CD14-positive monocyte (primary cell): ENCODE measurements at regions not wholly inside any gene's neighbourhood (a gene's known extent, or its start where the extent isn't known, plus 50 kb on each side); places are given as distances from the start of the nearest gene placed in this dataset.

ENCODE experiments used
- DNase-seq, 3 donors: peaks; one replicate each; pipeline ENCODE4 v3.0.0-alpha.2; 2011 to 2022
- H2AFZ ChIP-seq: 2 replicates; pipeline ENCODE4 v1.6.0; 2012; ENCODE audit warnings: mild to moderate bottlenecking, low read depth, low read length, inconsistent platforms; ENCODE audit not compliant: insufficient read depth, poor library complexity, severe bottlenecking
- H3K27ac ChIP-seq, 2 donors: 1 replicate in 1 of 2; 2 replicates in 1 of 2; pipeline ENCODE4 v1.5.1; 2012 to 2013; ENCODE audit warnings: low read length in 2 of 2, control low read depth in 1 of 2, inconsistent platforms in 1 of 2, low read depth in 1 of 2, mild to moderate bottlenecking in 1 of 2
- H3K27me3 ChIP-seq, 2 donors: one replicate each; pipeline versions ENCODE4 v1.6.0 to v1.6.1; 2011 to 2013; ENCODE audit warnings: low read length in 2 of 2; ENCODE audit not compliant: control insufficient read depth in 2 of 2, insufficient read depth in 2 of 2
- H3K36me3 ChIP-seq, 2 donors: replicated peaks in 1 of 2; 1 replicate in 1 of 2; 2 replicates in 1 of 2; pipeline versions ENCODE4 v1.5.1 to v1.6.1; 2012 to 2013; ENCODE audit warnings: low read length in 2 of 2, control low read depth in 1 of 2, inconsistent platforms in 1 of 2, mild to moderate bottlenecking in 1 of 2; ENCODE audit not compliant: insufficient read depth in 2 of 2, control insufficient read depth in 1 of 2
- H3K4me1 ChIP-seq, 2 donors: 1 replicate in 1 of 2; 2 replicates in 1 of 2; pipeline versions ENCODE4 v1.5.1 to v1.6.1; 2012 to 2013; ENCODE audit warnings: low read length in 2 of 2, control low read depth in 1 of 2, inconsistent platforms in 1 of 2, mild to moderate bottlenecking in 1 of 2, moderate library complexity in 1 of 2; ENCODE audit not compliant: insufficient read depth in 2 of 2, control insufficient read depth in 1 of 2
- H3K4me2 ChIP-seq: replicated peaks from 2 replicates; pipeline ENCODE3; 2012; ENCODE audit warnings: low read length, moderate library complexity, mild to moderate bottlenecking; ENCODE audit not compliant: poor library complexity, severe bottlenecking; ENCODE audit errors: extremely low read depth
- H3K4me3 ChIP-seq, 3 experiments: fragments of 200-600 bp in 1 of 3; sonication (generic) in 1 of 3; replicated peaks in 1 of 3; 1 replicate in 2 of 3; 2 replicates in 1 of 3; pipeline ENCODE4 v1.5.1; 2011 to 2013; ENCODE audit warnings: low read length in 3 of 3, mild to moderate bottlenecking in 3 of 3, control low read depth in 2 of 3, low read depth in 2 of 3, inconsistent platforms in 1 of 3, moderate library complexity in 1 of 3
- H3K79me2 ChIP-seq: 2 replicates; pipeline ENCODE4 v1.6.0; 2012; ENCODE audit warnings: mild to moderate bottlenecking, control low read depth, inconsistent platforms, low read length, moderate library complexity; ENCODE audit not compliant: insufficient read depth
- H3K9ac ChIP-seq: 2 replicates; pipeline ENCODE4 v1.6.0; 2017; ENCODE audit warnings: low read length, mild to moderate bottlenecking; ENCODE audit not compliant: insufficient read depth, poor library complexity, severe bottlenecking
- H3K9me3 ChIP-seq, 2 donors: replicated peaks in 1 of 2; 1 replicate in 1 of 2; 2 replicates in 1 of 2; pipeline versions ENCODE4 v1.5.1 to v1.6.1; 2012 to 2013; ENCODE audit warnings: low read length in 2 of 2, control low read depth in 1 of 2; ENCODE audit not compliant: control insufficient read depth in 1 of 2, insufficient read depth in 1 of 2
- H4K20me1 ChIP-seq: 2 replicates; pipeline ENCODE4 v1.6.0; 2012; ENCODE audit warnings: mild to moderate bottlenecking, low read length, control low read depth, moderate library complexity; ENCODE audit not compliant: insufficient read depth
- H3K27ac Mint-ChIP-seq, 7 donors: one replicate each; pipeline ENCODE4 v1.8.0; 2020; ENCODE audit warnings: mild to moderate bottlenecking in 7 of 7, mixed read lengths in 7 of 7, moderate library complexity in 6 of 7, inconsistent platforms in 2 of 7
- H3K27me3 Mint-ChIP-seq, 3 donors: one replicate each; pipeline ENCODE4 v1.8.0; 2021 to 2022; ENCODE audit warnings: low read depth in 3 of 3, mild to moderate bottlenecking in 3 of 3, mixed read lengths in 3 of 3, moderate library complexity in 3 of 3, inconsistent platforms in 1 of 3
- H3K36me3 Mint-ChIP-seq, 2 donors: one replicate each; pipeline ENCODE4 v1.8.0; 2020; ENCODE audit warnings: mixed read lengths in 2 of 2, inconsistent platforms in 1 of 2, mild to moderate bottlenecking in 1 of 2
- H3K4me1 Mint-ChIP-seq: one replicate; pipeline ENCODE4 v1.8.0; 2020; ENCODE audit warnings: mild to moderate bottlenecking, mixed read lengths
- H3K4me3 Mint-ChIP-seq, 2 donors: one replicate each; pipeline ENCODE4 v1.8.0; 2020; ENCODE audit warnings: mild to moderate bottlenecking in 2 of 2, mixed read lengths in 2 of 2, moderate library complexity in 1 of 2
- H3K9me3 Mint-ChIP-seq, 7 donors: one replicate each; pipeline ENCODE4 v1.8.0; 2020 to 2022; ENCODE audit warnings: mixed read lengths in 7 of 7, mild to moderate bottlenecking in 6 of 7, moderate library complexity in 6 of 7, inconsistent platforms in 2 of 7
- CTCF ChIP-seq: fragments of 200-600 bp; IDR thresholded peaks from one replicate; pipeline ENCODE4 v1.8.0; 2022; ENCODE audit warnings: antibody characterized with exemption, mild to moderate bottlenecking
- WGBS: methylation state at CpG from one replicate; pipeline ENCODE4 v1.1.5; 2013; ENCODE audit warnings: missing lambda C conversion rate; ENCODE audit not compliant: insufficient coverage; 5-methylcytosine and 5-hydroxymethylcytosine counted together
- intact Hi-C, 2 donors: fragments of 100-400 bp; cut with micrococcal nuclease; formaldehyde crosslinking; loops; one replicate each; pipeline versions ENCODE4 v1.15.0 to v1.15.1; 2023

DNA sequence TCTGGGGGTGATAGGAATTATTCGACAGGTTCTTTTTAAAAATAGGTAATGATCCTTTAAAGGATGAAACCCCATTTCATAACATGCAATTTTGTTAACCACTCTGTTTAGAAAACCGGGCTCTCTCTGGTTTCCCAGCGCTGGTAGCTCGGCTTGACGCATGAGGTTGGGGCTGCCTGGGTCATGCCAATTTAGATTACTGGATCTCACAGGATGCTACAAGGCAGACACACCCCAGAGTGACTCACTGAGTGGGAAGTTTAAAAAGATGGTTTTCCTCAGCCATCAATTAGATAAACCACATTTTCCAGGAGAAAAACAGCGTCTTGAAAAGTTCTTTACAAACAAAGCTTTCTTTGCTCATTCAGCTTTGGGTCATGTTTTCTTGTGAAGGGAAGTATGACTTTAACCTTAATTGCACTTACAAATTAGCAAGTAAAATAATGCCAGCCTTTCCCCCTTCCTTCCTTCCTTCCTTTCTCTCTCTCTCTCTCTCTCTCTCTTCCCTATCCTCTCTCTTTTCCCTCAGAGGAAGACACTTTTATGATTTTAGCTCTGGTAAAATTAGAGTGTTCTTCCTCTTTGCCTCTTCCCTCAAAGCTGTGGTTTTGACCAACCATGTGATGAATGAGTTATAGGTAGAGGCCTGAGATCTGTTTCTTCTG, 99.8 kb downstream of the EPDR1 start:
- Histone ChIP-seq H3K9me3 (no peaks in the 10 kb centered on the region), H2AFZ (no peak overlapping the region), H3K4me3 (no peak overlapping the region), H3K27ac (no peak overlapping the region), H3K36me3 (no peaks in the 10 kb centered on the region), H3K27me3 (no peaks in the 10 kb centered on the region), H3K4me1 (no peaks in the 10 kb centered on the region), H3K4me2 (no peak overlapping the region), H4K20me1 (no peaks in the 10 kb centered on the region), H3K79me2 (no peaks in the 10 kb centered on the region), H3K9ac (no peak overlapping the region)
- no CpG with 5 or more reads among the region's 6 CpGs for WGBS
- H3K27me3 Mint-ChIP-seq = peaks cover 0 to 2% (median 0%) of the 10 kb centered on the region in 3 donors
- intact Hi-C loops = no loop called here
- DNase-seq = no peak
- H3K4me3 Mint-ChIP-seq = no peak overlapping the region
- TF ChIP-seq CTCF = no peak
- H3K36me3 Mint-ChIP-seq = no peaks in the 10 kb centered on the region
- H3K27ac Mint-ChIP-seq = no peak overlapping the region
- H3K4me1 Mint-ChIP-seq = peaks cover 9% of the 10 kb centered on the region
- peaks cover 0 to 3% (median 0%) of the 10 kb centered on the region in 7 donors for H3K9me3 Mint-ChIP-seq

DNA sequence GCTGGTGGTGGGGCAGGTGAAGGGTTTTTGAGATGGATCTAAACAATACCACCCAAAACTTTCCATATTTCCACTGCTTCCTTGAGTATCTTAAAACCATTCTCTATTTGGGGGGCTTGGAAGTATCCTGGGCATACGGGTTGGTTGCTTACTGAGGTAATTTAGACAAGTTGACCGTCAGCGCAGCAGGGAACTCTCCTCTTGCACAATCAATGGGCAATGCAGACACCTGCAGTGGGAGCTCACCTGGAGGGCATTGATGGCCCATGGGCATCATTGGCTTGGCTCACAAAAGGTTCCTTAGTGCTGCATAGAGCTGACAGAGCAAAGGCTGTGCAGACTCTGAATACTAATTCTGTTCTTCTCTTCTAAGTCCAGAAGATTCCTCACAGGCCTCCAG, 101.5 kb downstream of the EPDR1 start:
- no peaks in the 10 kb centered on the region for H4K20me1 ChIP-seq
- H3K9ac ChIP-seq = no peak overlapping the region
- no peaks in the 10 kb centered on the region for H3K27me3 ChIP-seq
- no peaks in the 10 kb centered on the region for H3K79me2 ChIP-seq
- Mint-ChIP-seq H3K27ac (no peak overlapping the region), H3K36me3 (no peaks in the 10 kb centered on the region), H3K9me3 (peaks cover 0 to 2% (median 0%) of the 10 kb centered on the region in 7 donors), H3K4me1 (peaks cover 9% of the 10 kb centered on the region), H3K27me3 (peaks cover 0 to 2% (median 0%) of the 10 kb centered on the region in 3 donors), H3K4me3 (no peak overlapping the region)
- no peak overlapping the region for H2AFZ ChIP-seq
- H3K4me2 ChIP-seq = no peak overlapping the region
- 91% methylated on average over 3 of the region's 3 CpGs for WGBS
- no peaks in the 10 kb centered on the region for H3K36me3 ChIP-seq
- H3K4me3 ChIP-seq = no peak overlapping the region
- H3K9me3 ChIP-seq = no peaks in the 10 kb centered on the region
- no peak for DNase-seq
- H3K27ac ChIP-seq = no peak overlapping the region
- no peaks in the 10 kb centered on the region for H3K4me1 ChIP-seq
- intact Hi-C loops = no loop called here
- TF ChIP-seq CTCF = no peak
